Psoas muscle (tissue), 7 donors: ENCODE measurements at regions not wholly inside any gene's neighbourhood (a gene's known extent, or its start where the extent isn't known, plus 50 kb on each side); places are given as distances from the start of the nearest gene placed in this dataset.

Source experiments
- ATAC-seq, 4 donors: fragments of 200-7000 bp; cut with Tn5 transposase; one replicate each; pipeline ENCODE4 v1.9.1; 2020; ENCODE audit warnings: moderate library complexity in 3 of 4, mild to moderate bottlenecking in 2 of 4
- DNase-seq, 2 donors: peaks; one replicate each; pipeline ENCODE4 v3.0.0-alpha.2; 2020
- H3K27ac ChIP-seq: fragments of 200-600 bp; one replicate; pipeline ENCODE4 v1.8.0; 2022
- H3K27me3 ChIP-seq, 3 donors: fragments of 200-600 bp in 1 of 3; one replicate each; pipeline versions ENCODE4 v1.6.1 to v1.8.0; 2013 to 2022; ENCODE audit warnings: low read length in 2 of 3, mild to moderate bottlenecking in 2 of 3, moderate library complexity in 1 of 3; ENCODE audit not compliant: insufficient read depth in 3 of 3
- H3K36me3 ChIP-seq, 2 donors: fragments of 200-600 bp in 1 of 2; one replicate each; pipeline versions ENCODE4 v1.6.1 to v1.8.0; 2013 to 2022; ENCODE audit warnings: low read depth in 1 of 2, mild to moderate bottlenecking in 1 of 2, moderate library complexity in 1 of 2; ENCODE audit not compliant: insufficient read depth in 1 of 2
- H3K4me1 ChIP-seq: fragments of 200-600 bp; one replicate; pipeline ENCODE4 v1.8.0; 2022
- H3K4me3 ChIP-seq: fragments of 200-600 bp; one replicate; pipeline ENCODE4 v1.8.0; 2022; ENCODE audit warnings: mild to moderate bottlenecking
- H3K9me3 ChIP-seq: fragments of 200-600 bp; one replicate; pipeline ENCODE4 v1.8.0; 2022
- WGBS, 3 donors: extraction: QIAGEN DNeasy Blood & Tissue Kit; methylation state at CpG; one replicate each; pipeline versions ENCODE4 v1.1.6 to v1.1.7; 2013; 5-methylcytosine and 5-hydroxymethylcytosine counted together
- intact Hi-C, 2 donors: fragments of 100-400 bp; cut with DNase I; formaldehyde crosslinking; loops; one replicate each; pipeline versions ENCODE4 v1.11.0 to v1.14.2; 2022
- TF ChIP-seq, protein P1 (sequence below): fragments of 200-600 bp; IDR thresholded peaks from one replicate; pipeline ENCODE4 v1.8.0; 2022; ENCODE audit warnings: antibody characterized with exemption
- donor health status: healthy with polysubstance abuse.
- donor health status: DM: no; HTN: no; CAD: no; lungs with moderate emphysema.
- donor health status: Bipolar disorder and iron deficiency.
- donor health status: healthy.
- donor health status: DM: yes; HTN: yes; CAD: no.
- donor health status: DM: no; HTN: no; CAD: no.
- donor health status: DM: yes; HTN: yes; CAD: no.

GRCh38 chr15:81839387-81839786, 206.4 kb downstream of the MEX3B start:
- no peak for DNase-seq
- H3K4me3 ChIP-seq, result no peak overlapping the region
- H3K27ac ChIP-seq, result no peak overlapping the region
- H3K27me3 ChIP-seq, result no peaks in the 10 kb centered on the region
- WGBS, 3 donors, result 86 to 93% (median 89%) methylated on average over 2 of the region's 2 CpGs
- intact Hi-C loops, result no loop called here
- no peaks in the 10 kb centered on the region for H3K4me1 ChIP-seq
- no peak for ATAC-seq
- no peaks in the 10 kb centered on the region for H3K36me3 ChIP-seq
- TF ChIP-seq, protein P1, sequence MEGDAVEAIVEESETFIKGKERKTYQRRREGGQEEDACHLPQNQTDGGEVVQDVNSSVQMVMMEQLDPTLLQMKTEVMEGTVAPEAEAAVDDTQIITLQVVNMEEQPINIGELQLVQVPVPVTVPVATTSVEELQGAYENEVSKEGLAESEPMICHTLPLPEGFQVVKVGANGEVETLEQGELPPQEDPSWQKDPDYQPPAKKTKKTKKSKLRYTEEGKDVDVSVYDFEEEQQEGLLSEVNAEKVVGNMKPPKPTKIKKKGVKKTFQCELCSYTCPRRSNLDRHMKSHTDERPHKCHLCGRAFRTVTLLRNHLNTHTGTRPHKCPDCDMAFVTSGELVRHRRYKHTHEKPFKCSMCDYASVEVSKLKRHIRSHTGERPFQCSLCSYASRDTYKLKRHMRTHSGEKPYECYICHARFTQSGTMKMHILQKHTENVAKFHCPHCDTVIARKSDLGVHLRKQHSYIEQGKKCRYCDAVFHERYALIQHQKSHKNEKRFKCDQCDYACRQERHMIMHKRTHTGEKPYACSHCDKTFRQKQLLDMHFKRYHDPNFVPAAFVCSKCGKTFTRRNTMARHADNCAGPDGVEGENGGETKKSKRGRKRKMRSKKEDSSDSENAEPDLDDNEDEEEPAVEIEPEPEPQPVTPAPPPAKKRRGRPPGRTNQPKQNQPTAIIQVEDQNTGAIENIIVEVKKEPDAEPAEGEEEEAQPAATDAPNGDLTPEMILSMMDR, result no peak
- no peaks in the 10 kb centered on the region for H3K9me3 ChIP-seq

- intact Hi-C loops, result no loop called here
- WGBS, 3 donors, result 95 to 98% (median 98%) methylated on average over 1 of the region's 1 CpG
- H3K9me3 ChIP-seq, result no peaks in the 10 kb centered on the region
- ATAC-seq (no peak), DNase-seq (no peak)
- no peaks in the 10 kb centered on the region for H3K27me3 ChIP-seq
- no peak overlapping the region for H3K27ac ChIP-seq
- TF ChIP-seq, protein P1, result no peak
- H3K4me3 ChIP-seq, result no peak overlapping the region
- no peaks in the 10 kb centered on the region for H3K36me3 ChIP-seq
- H3K4me1 ChIP-seq, result no peaks in the 10 kb centered on the region
These were observed 210.1 kb downstream of the MEX3B start for GRCh38 chr15:81835731-81836130.

GRCh38 chr15:81830520-81830919, 215.3 kb downstream of the MEX3B start:
- Histone ChIP-seq H3K9me3 (no peaks in the 10 kb centered on the region), H3K27me3 (no peaks in the 10 kb centered on the region), H3K4me1 (no peaks in the 10 kb centered on the region), H3K4me3 (no peak overlapping the region), H3K36me3 (no peaks in the 10 kb centered on the region), H3K27ac (no peak overlapping the region)
- WGBS, 3 donors, result 86 to 91% (median 86%) methylated on average over 1 of the region's 1 CpG
- intact Hi-C loops, result no loop called here
- ATAC-seq (no peak), DNase-seq (no peak)
- TF ChIP-seq, protein P1, result no peak

GRCh38 chr15:81829918-81830317, 215.9 kb downstream of the MEX3B start:
- TF ChIP-seq, protein P1, result no peak
- intact Hi-C loops, result no loop called here

GRCh38 chr15:81828135-81828534, 217.7 kb downstream of the MEX3B start:
- no peak overlapping the region for H3K4me3 ChIP-seq
- H3K36me3 ChIP-seq, result no peaks in the 10 kb centered on the region
- ATAC-seq (no peak), DNase-seq (no peak)
- no peaks in the 10 kb centered on the region for H3K27me3 ChIP-seq
- H3K4me1 ChIP-seq, result no peaks in the 10 kb centered on the region
- TF ChIP-seq, protein P1, result no peak
- intact Hi-C loops, result no loop called here
- no peak overlapping the region for H3K27ac ChIP-seq
- H3K9me3 ChIP-seq, result no peaks in the 10 kb centered on the region

More at GRCh38 chr15:81829918-81830317, 215.9 kb downstream of the MEX3B start:
- H3K27me3 ChIP-seq, result no peaks in the 10 kb centered on the region
- no peaks in the 10 kb centered on the region for H3K4me1 ChIP-seq
- H3K27ac ChIP-seq, result no peak overlapping the region
- H3K9me3 ChIP-seq, result no peaks in the 10 kb centered on the region
- 94 to 98% (median 97%) methylated on average over 4 of the region's 4 CpGs for WGBS, 3 donors
- no peaks in the 10 kb centered on the region for H3K36me3 ChIP-seq
- no peak overlapping the region for H3K4me3 ChIP-seq
- ATAC-seq, result no peak
- DNase-seq, result no peak
